Loucy (cell line): ENCODE measurements at regions not wholly inside any gene's neighbourhood (a gene's known extent, or its start where the extent isn't known, plus 50 kb on each side); places are given as distances from the start of the nearest gene placed in this dataset.

Experiments
- H2AFZ ChIP-seq: fragments of 200-600 bp; sonication (generic); 2 replicates; pipeline ENCODE4 v1.6.0; 2016; ENCODE audit warnings: antibody characterized with exemption, mild to moderate bottlenecking, low read length, moderate library complexity
- H3F3A ChIP-seq: fragments of 200-600 bp; 2 replicates; pipeline ENCODE4 v1.6.0; 2016; ENCODE audit warnings: antibody characterized with exemption, low read depth, mild to moderate bottlenecking
- H3K27me3 ChIP-seq: fragments of 200-600 bp; sonication (generic); 2 replicates; pipeline ENCODE4 v1.6.1; 2014; ENCODE audit warnings: low read length, mild to moderate bottlenecking; ENCODE audit not compliant: insufficient read depth, poor library complexity, severe bottlenecking
- H3K36me3 ChIP-seq: fragments of 200-600 bp; sonication (generic); 2 replicates; pipeline ENCODE4 v1.6.1; 2016; ENCODE audit warnings: low read length; ENCODE audit not compliant: insufficient read depth
- H3K4me1 ChIP-seq: fragments of 200-600 bp; sonication (generic); 2 replicates; pipeline ENCODE4 v1.5.1; 2014; ENCODE audit warnings: low read length, mild to moderate bottlenecking; ENCODE audit not compliant: insufficient read depth, poor library complexity, severe bottlenecking
- H3K4me2 ChIP-seq: fragments of 200-600 bp; sonication (generic); 2 replicates; pipeline ENCODE4 v1.6.0; 2014; ENCODE audit warnings: antibody characterized with exemption, low read length, low read depth, mild to moderate bottlenecking; ENCODE audit not compliant: poor library complexity, severe bottlenecking
- H3K4me3 ChIP-seq: fragments of 200-600 bp; sonication (generic); 2 replicates; pipeline ENCODE4 v1.5.1; 2014; ENCODE audit warnings: low read length, mild to moderate bottlenecking, mixed read lengths; ENCODE audit not compliant: poor library complexity, severe bottlenecking
- H3K79me2 ChIP-seq: fragments of 200-600 bp; sonication (generic); 2 replicates; pipeline ENCODE4 v1.6.1; 2014; ENCODE audit warnings: low read length; ENCODE audit not compliant: insufficient read depth
- H3K9ac ChIP-seq: fragments of 200-600 bp; sonication (generic); 2 replicates; pipeline ENCODE4 v1.6.0; 2014; ENCODE audit warnings: mild to moderate bottlenecking, low read depth, low read length, moderate library complexity; ENCODE audit not compliant: poor library complexity, severe bottlenecking
- H3K9me2 ChIP-seq: fragments of 200-600 bp; sonication (generic); replicated peaks from 2 replicates; pipeline ENCODE4 v1.6.1; 2016; ENCODE audit warnings: low read depth, low read length, mixed read lengths
- H3K9me3 ChIP-seq: fragments of 200-600 bp; sonication (generic); 2 replicates; pipeline ENCODE4 v1.6.1; 2014; ENCODE audit warnings: mild to moderate bottlenecking, antibody characterized with exemption, low read length, low read depth; ENCODE audit not compliant: insufficient read depth
- H4K20me1 ChIP-seq: fragments of 200-600 bp; sonication (generic); 2 replicates; pipeline ENCODE4 v1.6.0; 2014; ENCODE audit warnings: antibody characterized with exemption, low read length, mild to moderate bottlenecking; ENCODE audit not compliant: insufficient read depth, poor library complexity, severe bottlenecking
- EZH2phosphoT487 ChIP-seq: fragments of 200-600 bp; IDR thresholded peaks from 2 replicates; pipeline ENCODE4 v1.6.1; 2018; ENCODE audit warnings: antibody characterized with exemption, mild to moderate bottlenecking, moderate library complexity, borderline replicate concordance
- TF ChIP-seq, protein P1 (sequence below): fragments of 200-600 bp; sonication (generic); conservative IDR thresholded peaks from 2 replicates; pipeline ENCODE4 v1.5.1; 2014; ENCODE audit warnings: mild to moderate bottlenecking, antibody characterized with exemption, low read length

DNA sequence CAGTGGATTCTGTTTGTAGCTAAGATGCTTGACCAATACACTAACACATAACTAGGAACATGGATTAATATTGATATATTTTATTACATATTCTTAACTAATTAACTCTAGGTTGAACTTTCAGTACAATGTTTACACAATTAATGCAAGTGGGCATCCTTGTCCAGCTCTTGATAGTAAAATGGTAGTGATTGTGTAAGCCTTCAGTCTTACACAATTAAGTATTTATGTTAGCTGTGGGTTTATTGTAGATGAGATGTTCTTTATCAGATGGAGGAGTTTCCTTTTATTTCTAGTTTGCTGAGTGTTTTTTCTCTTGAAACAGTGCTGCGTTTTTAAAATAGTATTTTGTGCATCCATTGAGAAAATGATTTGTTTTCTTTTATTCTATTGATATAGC is 1210.8 kb downstream of the CDH12 start:
- H3K4me3 ChIP-seq = no peak overlapping the region
- H3F3A ChIP-seq = no peaks in the 10 kb centered on the region
- TF ChIP-seq, protein P1, sequence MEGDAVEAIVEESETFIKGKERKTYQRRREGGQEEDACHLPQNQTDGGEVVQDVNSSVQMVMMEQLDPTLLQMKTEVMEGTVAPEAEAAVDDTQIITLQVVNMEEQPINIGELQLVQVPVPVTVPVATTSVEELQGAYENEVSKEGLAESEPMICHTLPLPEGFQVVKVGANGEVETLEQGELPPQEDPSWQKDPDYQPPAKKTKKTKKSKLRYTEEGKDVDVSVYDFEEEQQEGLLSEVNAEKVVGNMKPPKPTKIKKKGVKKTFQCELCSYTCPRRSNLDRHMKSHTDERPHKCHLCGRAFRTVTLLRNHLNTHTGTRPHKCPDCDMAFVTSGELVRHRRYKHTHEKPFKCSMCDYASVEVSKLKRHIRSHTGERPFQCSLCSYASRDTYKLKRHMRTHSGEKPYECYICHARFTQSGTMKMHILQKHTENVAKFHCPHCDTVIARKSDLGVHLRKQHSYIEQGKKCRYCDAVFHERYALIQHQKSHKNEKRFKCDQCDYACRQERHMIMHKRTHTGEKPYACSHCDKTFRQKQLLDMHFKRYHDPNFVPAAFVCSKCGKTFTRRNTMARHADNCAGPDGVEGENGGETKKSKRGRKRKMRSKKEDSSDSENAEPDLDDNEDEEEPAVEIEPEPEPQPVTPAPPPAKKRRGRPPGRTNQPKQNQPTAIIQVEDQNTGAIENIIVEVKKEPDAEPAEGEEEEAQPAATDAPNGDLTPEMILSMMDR = no peak
- no peak for TF ChIP-seq EZH2phosphoT487
- no peaks in the 10 kb centered on the region for H3K36me3 ChIP-seq
- H3K79me2 ChIP-seq = no peaks in the 10 kb centered on the region
- H3K4me2 ChIP-seq = no peak overlapping the region
- no peaks in the 10 kb centered on the region for H3K27me3 ChIP-seq
- H3K4me1 ChIP-seq = no peaks in the 10 kb centered on the region
- no peak overlapping the region for H2AFZ ChIP-seq
- no peaks in the 10 kb centered on the region for H3K9me2 ChIP-seq
- H3K9ac ChIP-seq = no peak overlapping the region
- H3K9me3 ChIP-seq = no peaks in the 10 kb centered on the region
- H4K20me1 ChIP-seq = no peaks in the 10 kb centered on the region

DNA sequence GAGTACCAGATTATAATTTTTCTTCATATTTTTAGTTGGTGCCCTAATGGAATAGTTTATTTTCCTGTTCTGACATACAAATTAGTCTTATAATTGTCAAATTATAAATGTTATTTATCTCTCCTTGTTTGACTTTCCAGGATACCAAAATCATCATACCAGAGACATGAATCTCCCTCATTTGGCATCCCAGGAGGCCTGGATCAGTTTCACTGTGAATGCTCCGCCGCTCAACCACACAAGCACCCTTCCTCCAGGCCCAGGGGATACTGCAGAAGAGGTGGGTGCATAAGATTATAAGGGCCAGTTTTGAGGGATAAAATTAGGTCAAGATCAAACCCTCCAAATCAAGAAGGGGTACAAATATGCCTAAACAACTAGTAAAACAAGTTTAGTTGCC is 1229.3 kb downstream of the CDH12 start:
- H3K9me2 ChIP-seq = no peaks in the 10 kb centered on the region
- H2AFZ ChIP-seq = no peak overlapping the region
- H3F3A ChIP-seq = no peaks in the 10 kb centered on the region
- no peak overlapping the region for H3K4me3 ChIP-seq
- H3K36me3 ChIP-seq = no peaks in the 10 kb centered on the region
- no peaks in the 10 kb centered on the region for H3K79me2 ChIP-seq
- TF ChIP-seq, protein P1 = no peak
- no peak for TF ChIP-seq EZH2phosphoT487
- H3K4me1 ChIP-seq = no peaks in the 10 kb centered on the region
- H3K4me2 ChIP-seq = no peak overlapping the region
- H4K20me1 ChIP-seq = no peaks in the 10 kb centered on the region
- no peak overlapping the region for H3K9ac ChIP-seq
- no peaks in the 10 kb centered on the region for H3K27me3 ChIP-seq
- no peaks in the 10 kb centered on the region for H3K9me3 ChIP-seq

- TF ChIP-seq, protein P1 = no peak
- no peak for TF ChIP-seq EZH2phosphoT487
- Histone ChIP-seq H3K4me1 (no peaks in the 10 kb centered on the region), H3K79me2 (no peaks in the 10 kb centered on the region), H3F3A (no peaks in the 10 kb centered on the region), H3K27me3 (no peaks in the 10 kb centered on the region), H4K20me1 (no peaks in the 10 kb centered on the region), H3K9me2 (no peaks in the 10 kb centered on the region), H3K9ac (no peak overlapping the region), H3K4me3 (no peak overlapping the region), H2AFZ (no peak overlapping the region), H3K4me2 (no peak overlapping the region), H3K9me3 (no peaks in the 10 kb centered on the region), H3K36me3 (no peaks in the 10 kb centered on the region)
Observed at GRCh38 chr5:21615195-21615765, 1237.9 kb downstream of the CDH12 start.
